22Rv1 (cell line): ENCODE measurements at regions not wholly inside any gene's neighbourhood (a gene's known extent, or its start where the extent isn't known, plus 50 kb on each side); places are given as distances from the start of the nearest gene placed in this dataset.

Experiments used
- CTCF ChIP-seq: fragments of 450-650 bp; IDR thresholded peaks from 2 replicates; pipeline ENCODE4 v1.5.1; 2017; ENCODE audit warnings: mild to moderate bottlenecking
- ZFX ChIP-seq: fragments of 450-650 bp; IDR thresholded peaks from 2 replicates; pipeline ENCODE4 v1.6.1; 2017; ENCODE audit warnings: antibody characterized with exemption, borderline replicate concordance

DNA sequence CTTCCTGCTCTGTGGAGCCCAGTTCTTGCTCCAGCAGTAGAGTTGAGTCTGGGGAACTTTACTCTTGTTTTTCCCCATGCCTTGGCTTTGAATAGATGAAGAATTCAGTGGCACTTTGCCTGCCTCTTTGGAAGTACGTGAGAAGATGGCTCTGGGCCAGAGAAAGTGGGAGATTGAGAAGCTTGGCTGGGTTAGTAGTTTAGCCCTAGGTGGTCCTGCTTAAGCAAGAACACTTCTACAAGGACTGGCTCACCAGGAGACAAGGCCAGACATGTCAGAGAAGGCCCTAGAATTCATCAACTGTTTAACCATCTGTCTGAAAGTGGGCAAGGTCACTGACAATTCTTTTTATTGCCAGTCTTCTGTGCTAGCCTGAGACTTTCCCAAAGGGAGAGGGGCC, 410.3 kb downstream of the TYW1 start:
- TF ChIP-seq CTCF (no peak), ZFX (no peak)
